HFF-Myc (cell line): ENCODE measurements at regions not wholly inside any gene's neighbourhood (a gene's known extent, or its start where the extent isn't known, plus 50 kb on each side); places are given as distances from the start of the nearest gene placed in this dataset.

Source experiments
- DNase-seq: peaks from one replicate; pipeline ENCODE4 v3.0.0-alpha.2; 2011; ENCODE audit warnings: low read depth; ENCODE audit errors: extremely low read depth
- H3K4me3 ChIP-seq: replicated peaks from 2 replicates; pipeline ENCODE4 v1.5.1; 2011; ENCODE audit warnings: low read depth, mild to moderate bottlenecking, control low read depth, low read length
- TF ChIP-seq, protein P1 (sequence below): IDR thresholded peaks from 2 replicates; pipeline ENCODE4 v1.5.1; 2012; ENCODE audit warnings: mild to moderate bottlenecking, low read depth, low read length, control low read depth; ENCODE audit errors: missing control alignments

DNA sequence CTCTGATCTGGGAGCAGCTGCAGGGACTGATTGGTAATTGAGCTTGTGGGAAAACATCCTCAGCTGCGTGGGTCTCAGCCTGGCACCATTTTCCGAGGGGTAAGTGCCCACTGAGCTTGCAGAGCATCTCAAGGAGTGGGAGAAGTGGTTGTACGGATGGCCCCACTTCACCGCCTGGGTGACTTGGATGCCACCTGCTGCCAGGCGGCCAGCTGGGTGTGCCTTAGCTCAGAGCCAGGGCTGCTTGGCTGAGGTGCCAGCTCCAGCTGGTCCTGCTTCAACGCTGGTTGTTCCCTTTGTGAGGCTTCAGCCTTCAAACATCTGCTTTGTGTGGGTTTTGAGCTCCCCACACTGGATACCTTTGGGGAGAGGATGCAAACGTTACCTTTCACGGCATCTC is 482.7 kb upstream of the EEF2KMT start:
- no peak for DNase-seq
- TF ChIP-seq, protein P1, sequence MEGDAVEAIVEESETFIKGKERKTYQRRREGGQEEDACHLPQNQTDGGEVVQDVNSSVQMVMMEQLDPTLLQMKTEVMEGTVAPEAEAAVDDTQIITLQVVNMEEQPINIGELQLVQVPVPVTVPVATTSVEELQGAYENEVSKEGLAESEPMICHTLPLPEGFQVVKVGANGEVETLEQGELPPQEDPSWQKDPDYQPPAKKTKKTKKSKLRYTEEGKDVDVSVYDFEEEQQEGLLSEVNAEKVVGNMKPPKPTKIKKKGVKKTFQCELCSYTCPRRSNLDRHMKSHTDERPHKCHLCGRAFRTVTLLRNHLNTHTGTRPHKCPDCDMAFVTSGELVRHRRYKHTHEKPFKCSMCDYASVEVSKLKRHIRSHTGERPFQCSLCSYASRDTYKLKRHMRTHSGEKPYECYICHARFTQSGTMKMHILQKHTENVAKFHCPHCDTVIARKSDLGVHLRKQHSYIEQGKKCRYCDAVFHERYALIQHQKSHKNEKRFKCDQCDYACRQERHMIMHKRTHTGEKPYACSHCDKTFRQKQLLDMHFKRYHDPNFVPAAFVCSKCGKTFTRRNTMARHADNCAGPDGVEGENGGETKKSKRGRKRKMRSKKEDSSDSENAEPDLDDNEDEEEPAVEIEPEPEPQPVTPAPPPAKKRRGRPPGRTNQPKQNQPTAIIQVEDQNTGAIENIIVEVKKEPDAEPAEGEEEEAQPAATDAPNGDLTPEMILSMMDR = no peak
- no peak overlapping the region for H3K4me3 ChIP-seq

DNA sequence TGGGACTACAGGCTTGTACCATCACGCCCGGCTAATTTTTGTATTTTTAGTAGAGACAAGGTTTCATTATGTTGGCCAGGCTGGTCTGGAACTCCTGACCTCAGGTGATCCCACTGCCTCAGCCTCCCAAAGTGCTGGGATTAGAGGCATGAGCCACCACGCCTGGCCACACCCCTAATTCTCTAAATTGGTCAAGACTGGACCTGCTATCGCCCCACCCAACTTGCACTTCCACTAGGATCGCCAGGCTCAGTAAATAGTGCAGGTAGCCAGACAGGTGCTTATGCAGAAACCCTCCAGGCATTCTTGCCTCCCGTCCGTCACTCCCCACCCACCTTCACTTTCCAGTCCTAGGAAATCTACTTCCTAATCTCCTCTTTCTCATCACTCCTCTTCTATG is 481.4 kb upstream of the EEF2KMT start:
- TF ChIP-seq, protein P1 = no peak
- no peak overlapping the region for H3K4me3 ChIP-seq
- DNase-seq = no peak

DNA sequence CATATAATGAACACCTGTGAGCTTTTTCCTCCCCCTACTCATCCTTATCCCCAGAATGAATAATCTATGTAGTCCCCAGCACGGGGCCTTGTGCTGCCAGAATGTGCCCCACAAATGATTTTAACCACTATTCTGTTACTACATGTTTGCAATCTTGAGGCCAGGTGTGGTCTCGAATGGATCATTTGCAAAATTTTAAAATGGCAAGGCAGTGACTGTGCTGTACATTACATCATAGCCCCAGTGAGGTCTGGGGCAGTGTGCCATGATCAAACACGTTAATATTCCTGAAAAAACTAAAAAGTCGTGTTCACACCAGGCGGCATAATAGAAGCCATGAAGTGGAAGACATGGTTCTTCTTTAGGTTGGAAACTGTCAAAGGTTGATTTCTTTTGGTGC is 479.9 kb upstream of the EEF2KMT start:
- TF ChIP-seq, protein P1 = no peak
- no peak overlapping the region for H3K4me3 ChIP-seq
- DNase-seq = no peak

DNA sequence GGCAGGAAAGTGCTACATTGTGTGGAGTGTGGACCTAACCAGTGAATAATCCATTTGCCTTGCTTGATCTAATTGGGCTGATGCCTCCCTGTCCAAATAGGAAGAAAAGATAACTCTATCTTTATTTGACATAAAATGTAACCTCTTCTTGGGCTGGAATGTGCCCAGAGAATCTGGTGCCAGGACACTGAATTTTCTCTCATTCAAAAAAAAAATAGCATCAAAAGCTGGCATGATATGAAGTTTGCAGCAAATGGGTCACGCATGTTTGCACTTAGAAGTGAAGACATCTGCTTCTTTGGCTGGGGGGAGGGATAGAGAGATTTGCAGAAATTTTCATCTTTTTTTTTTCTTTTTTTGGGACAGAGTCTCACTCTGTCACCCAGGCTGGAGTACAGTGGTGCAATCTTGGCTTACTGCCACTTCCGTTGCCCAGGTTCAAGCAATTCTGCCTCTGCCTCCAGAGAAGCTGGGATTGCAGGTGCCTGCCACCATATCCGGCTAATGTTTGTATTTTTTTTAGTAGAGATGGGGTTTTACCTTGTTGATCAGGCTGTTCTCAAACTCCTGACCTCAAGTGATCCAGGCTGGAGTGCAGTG is 478.2 kb upstream of the EEF2KMT start:
- no peak overlapping the region for H3K4me3 ChIP-seq
- TF ChIP-seq, protein P1 = no peak
- DNase-seq = no peak

DNA sequence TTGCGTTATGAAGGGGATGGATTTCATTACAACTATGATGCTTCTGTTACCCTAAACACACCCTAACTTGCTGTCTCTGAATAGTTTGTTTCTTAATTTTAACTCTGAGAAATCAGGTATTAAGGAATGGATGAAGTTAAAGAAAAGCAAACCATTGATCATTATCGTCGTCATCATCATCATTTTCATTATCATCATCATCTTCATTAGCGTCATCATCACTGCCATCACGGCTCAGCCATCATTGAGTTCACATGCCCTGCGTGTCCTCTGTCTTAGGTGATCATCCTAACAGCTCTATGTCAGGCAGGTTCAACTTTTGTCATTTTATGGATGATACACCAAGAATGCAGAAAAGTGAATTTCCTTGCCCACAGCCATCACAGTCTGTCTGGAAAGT is 477.5 kb upstream of the EEF2KMT start:
- no peak for DNase-seq
- TF ChIP-seq, protein P1 = no peak
- no peak overlapping the region for H3K4me3 ChIP-seq

DNA sequence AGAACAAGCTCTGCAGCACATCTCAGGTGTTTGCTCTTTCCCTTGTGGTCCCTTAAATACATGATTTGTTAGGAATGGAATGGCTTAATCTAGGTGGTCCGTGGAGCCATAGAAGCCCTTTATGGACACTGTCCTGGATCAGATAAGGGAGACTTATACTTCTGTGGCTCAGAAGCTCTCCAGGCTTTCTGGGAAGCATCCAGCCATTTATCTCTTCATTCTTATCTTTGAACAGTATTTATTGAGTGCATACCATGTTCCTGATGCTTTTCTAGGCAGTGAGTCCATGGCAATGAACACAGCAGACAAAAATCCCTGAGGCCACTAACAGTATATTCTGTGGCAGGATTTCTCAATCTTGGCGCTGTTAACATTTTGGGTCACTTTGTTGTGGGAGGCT is 474.5 kb upstream of the EEF2KMT start:
- TF ChIP-seq, protein P1 = no peak
- DNase-seq = no peak
- H3K4me3 ChIP-seq = no peak overlapping the region

DNA sequence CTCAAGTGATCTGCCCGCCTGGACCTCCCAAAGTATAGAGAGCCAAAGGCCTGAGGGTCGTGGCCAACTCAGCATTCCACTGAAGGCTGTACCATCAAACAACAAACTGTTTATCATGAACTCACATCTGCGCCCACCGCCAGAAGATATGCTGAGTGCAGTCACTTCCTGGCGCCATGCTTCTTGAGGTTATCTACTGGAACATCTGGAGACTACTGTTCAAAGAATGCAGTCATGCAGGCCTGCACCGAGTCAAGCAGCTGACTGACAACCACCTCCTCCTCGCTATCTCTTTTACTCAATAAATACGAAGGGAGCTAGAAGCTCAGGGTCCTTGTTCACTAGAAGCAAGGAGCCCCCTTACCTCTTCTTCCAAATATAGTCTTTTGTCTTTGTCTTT is 473.9 kb upstream of the EEF2KMT start:
- no peak overlapping the region for H3K4me3 ChIP-seq
- no peak for DNase-seq
- TF ChIP-seq, protein P1 = no peak
